Activated CD8-positive, alpha-beta memory T cell treated with anti-CD3 and anti-CD28 coated beads, Interleukin-2, amount 50 U/mL, for 4 hours (primary cell): ENCODE measurements at regions not wholly inside any gene's neighbourhood (a gene's known extent, or its start where the extent isn't known, plus 50 kb on each side); places are given as distances from the start of the nearest gene placed in this dataset.
"Not testable (repeated sequence)": the region's sequence is repeated elsewhere in the genome, so short reads cannot be mapped to it uniquely, and the experiment has no call there.

ENCODE experiments used
- DNase-seq: peaks from one replicate; pipeline ENCODE4 v3.0.0-alpha.2; 2020

GRCh38 chr5:177941386-177941785 is 54.7 kb downstream of the PROP1 start:
- DNase-seq = not testable (repeated sequence)

DNA sequence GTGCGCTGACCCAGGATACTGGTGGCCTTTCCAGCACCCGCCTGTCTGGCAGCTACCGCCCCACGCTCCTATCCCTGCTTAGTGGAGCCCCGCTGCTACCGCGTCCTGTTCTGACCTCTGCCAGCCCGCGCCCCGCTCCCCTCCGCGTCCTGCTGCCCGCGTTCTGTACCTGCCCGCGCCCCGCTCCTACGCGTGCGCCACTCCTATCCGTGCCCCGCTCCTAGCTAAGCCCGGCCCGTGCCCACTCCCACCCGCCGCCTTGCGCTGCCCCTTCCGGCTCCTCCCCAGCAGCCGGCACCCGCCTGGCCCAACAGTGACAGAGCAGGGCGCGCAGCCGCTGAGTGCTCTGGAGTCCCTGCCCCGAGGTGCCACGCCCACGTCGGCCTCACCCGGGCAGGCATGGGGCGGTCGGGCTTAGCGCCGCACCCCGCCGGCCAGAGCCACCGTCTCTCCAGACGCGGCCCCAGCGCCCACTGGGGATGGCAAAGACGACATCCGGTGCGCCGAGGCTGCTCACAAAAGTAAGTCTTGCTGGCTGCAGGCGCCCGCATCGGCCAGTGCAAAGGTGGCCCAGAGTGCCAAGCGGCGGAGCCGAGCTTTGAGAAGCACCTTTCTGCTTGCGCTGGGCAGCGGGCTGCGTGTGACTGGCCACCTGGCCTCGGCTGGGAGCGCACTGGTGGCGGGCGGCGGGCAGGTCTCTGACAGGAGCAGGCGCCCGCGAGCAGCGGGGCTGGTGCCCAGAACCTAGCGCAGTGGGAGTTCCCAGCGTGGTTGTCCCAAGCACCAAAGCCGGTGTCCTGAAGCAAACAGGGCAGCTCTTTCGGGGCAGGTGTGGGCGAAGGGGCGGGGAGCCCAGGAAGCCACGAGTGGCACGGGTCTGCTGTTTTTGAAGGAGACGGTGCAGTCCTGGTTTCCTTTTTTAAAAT is 56.5 kb downstream of the PROP1 start:
- DNase-seq = not testable (repeated sequence)

DNA sequence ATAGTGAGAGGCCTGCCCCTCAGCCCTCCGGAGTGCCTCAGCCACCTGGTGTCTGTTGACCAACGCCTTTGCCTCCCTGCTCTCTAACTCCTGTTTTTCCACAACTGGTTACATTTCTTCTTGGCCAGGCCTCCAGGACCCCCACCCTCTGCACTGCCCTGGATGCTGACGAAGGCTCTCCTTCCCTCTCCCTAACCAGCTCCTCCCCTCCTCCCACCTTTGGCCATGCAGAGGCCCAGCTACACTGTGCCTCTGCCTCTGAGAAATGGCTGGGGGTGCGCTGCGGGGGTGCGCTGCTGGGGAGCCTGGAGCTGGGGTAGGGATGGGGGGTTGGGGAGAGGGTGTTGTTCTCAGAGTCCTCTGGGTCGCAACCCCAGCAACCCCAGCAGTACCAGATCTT is 57.3 kb downstream of the PROP1 start:
- DNase-seq = not testable (repeated sequence)

DNA sequence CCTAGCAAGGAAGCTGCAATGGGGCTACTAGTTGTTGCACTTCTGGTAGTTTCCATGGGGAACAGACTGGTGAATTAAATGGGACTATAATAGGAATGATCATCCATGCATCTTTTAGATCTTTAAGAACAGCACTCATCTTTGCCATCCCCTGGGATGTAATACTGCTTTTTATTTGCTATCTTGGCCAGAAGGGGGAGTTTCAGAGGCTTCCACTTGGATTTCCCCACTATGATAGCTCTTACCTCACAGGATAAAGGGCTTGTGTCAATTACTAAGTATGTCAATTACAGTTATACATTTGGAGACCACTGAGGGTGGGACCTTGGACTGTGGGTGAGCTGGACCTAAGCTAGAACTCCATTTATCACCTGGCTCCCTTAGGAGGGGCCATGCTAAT is 61.8 kb downstream of the PROP1 start:
- not testable (repeated sequence) for DNase-seq

DNA sequence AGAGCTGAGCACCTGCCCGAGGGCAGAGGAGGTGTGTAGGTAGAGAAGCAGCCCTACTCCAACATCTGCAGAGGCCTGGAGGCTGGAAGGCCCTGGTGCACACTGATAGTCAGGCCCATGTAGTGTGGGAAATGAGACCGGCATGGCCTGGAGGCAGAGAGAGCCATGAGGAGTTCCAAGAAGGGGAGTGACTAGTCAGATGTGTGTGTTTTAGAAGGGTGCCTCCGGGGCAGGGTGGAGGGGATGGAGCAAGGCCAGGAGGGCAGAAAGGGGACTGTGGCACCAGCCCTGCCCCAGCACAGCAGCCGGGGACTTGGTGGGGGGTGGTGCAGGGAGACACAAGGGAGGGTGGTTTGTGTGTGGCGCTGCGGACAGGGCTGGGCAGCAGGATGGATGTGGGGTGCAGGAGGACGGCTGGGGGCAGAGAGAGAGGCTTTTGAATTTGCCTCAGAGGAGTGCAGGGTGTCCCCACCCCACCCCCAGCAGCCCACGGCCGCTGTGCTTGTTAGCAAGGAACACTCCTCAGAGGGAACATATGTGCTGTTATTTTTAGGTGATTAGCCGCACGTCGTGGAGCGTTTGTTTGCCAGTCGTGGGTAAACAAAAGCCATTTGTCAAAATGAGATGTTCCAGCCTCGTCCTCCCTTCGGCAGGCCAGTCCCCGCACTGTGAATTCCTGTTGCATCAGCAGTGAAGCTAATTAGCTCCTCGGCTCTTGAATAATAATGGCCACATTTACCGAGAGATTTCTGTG is 65.6 kb downstream of the PROP1 start:
- not testable (repeated sequence) for DNase-seq

DNA sequence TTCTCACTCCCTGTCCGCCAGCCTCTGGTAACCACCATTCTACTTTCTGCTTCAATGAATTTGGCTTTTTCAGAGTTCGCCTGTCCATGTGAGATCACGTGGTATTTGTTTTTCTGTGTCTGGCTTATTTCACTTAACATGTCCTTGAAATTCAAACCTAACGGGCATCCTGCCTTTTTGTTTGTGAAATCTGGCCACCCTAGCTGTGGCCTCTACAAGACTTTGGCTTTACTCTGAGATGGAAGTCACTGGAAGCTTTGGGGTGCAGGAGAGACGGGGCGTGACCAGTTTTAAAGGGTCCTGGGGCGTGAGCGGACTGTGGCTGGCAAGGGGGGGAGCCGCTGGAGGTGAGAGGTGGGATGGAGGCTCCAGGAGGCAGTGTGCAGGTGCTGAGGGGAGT is 66.4 kb downstream of the PROP1 start:
- DNase-seq = not testable (repeated sequence)

GRCh38 chr5:177927500-177927899 is 68.5 kb downstream of the PROP1 start:
- DNase-seq = not testable (repeated sequence)

- not testable (repeated sequence) for DNase-seq
Observed at GRCh38 chr5:177924577-177924976, 71.5 kb downstream of the PROP1 start.

- DNase-seq = not testable (repeated sequence)
Observed at GRCh38 chr5:177923837-177924236, 72.2 kb downstream of the PROP1 start.

DNA sequence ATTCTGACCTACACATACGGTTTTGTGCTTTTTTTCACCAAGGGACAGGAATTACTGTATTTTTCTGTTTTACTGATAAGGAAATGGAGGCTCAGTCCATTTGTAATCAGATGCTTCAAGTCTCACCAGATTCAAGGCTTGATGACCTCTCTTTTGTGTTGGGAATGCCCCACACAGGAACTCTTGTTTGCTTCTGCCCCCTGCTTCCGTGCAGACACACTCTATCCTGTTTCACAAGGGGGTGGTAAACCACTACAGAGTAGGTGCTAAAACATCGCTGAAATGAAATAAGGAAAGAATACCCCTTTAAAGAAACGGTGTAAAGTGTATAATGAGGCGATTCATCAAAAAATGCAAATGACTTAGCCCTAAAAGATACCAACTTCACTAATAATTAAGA is 72.9 kb downstream of the PROP1 start:
- DNase-seq = not testable (repeated sequence)

- not testable (repeated sequence) for DNase-seq
Observed at GRCh38 chr5:177909261-177909660, 86.8 kb downstream of the PROP1 start.

DNA sequence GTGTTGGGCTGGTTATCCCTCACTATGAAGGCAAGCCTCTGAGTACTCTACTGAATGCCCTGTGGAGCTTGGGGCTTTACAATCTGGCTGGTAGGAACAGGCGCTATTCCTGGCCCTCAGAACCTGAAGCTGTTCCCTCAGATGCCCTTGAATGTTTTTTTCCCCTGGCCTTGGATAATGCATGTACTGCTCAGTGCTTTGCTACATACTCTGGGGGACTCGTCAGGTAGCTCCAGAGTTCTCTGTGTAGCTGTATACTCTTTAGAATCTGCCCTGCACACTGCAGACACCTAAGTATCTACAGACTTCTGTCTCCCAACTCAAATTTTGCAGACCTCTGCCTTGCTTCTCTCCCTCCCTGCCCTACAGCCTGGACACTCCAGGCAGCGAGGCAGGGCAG is 93.2 kb downstream of the PROP1 start:
- not testable (repeated sequence) for DNase-seq

GRCh38 chr5:177900066-177900465 is 96.0 kb downstream of the PROP1 start:
- not testable (repeated sequence) for DNase-seq

DNA sequence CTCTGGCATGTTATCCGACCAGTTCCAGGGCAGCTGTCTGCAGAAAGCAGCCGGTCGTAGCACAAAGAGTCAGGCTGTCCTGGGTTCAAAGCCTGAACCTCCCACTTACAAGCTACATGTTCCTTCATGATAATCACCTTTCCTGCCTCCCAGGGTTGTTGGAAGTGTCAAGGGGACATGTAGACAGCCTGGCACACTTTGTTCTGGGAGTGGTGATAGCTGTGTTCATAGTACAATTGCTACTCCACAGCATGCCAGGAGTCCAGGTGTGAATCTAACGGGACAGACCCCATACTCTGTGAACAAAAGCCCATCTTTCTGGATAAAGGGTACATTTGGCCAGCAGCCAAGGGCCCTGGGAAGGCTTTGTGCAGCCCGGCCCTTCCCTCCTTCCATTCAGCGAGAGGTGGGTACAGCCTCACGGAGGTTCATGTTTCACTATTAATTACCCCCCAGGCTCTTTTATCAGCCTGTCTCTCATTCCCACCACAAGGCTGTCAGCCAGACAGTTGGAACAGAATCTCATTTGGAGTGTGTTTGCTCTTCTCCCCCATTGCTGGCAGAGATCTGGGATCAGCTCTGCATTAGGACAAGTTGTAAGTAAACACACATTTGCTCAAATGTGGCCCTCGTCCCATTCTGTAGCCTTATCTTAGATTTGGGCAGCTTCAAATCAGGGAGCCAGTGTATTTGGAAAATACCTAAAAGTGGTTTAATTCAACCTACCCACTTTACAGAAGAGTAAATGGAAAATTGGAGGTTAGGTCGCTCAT is 101.2 kb downstream of the PROP1 start:
- not testable (repeated sequence) for DNase-seq

GRCh38 chr5:177892357-177892665 is 103.7 kb downstream of the PROP1 start:
- not testable (repeated sequence) for DNase-seq

GRCh38 chr5:177891547-177892356 is 104.3 kb downstream of the PROP1 start:
- peak; percentile 20 for DNase-seq

DNA sequence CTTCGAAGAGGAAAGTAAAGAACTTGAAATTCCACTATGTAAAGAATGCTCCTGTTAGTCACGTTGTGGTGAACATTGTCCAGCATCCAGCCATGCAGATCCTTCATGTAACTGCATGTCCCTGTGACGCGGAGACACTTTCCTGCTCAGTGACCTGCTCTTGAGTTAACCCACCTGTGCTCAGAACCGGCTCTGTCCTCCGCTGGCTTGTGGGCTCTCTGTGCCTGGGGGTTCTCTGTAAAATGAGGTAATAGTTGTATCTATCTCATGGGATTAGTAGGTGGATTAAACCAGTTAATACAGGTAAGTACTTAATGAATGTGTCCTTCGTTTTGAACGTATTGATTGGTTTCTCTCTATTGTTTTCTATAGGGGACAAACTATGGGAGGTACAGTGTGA is 100.6 kb upstream of the FAM153A start:
- DNase-seq = not testable (repeated sequence)

DNA sequence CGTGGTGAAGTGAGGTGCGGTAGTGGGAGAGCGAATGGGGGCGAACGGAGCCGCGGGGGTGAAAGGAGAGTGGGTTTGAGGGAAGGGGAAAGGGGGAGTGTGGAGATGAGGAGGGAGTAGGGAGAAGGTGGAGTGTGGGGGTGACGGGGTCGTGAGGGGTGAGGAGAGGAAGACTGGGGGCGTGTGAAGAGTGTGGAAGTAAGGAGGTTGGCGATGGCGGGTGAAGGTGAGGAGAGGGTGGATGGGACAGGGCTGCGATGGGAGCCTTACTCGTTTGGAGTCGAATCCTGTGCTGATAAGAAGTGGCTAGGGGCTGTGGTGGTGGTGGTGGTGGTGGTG is 93.2 kb upstream of the FAM153A start:
- DNase-seq = not testable (repeated sequence)

DNA sequence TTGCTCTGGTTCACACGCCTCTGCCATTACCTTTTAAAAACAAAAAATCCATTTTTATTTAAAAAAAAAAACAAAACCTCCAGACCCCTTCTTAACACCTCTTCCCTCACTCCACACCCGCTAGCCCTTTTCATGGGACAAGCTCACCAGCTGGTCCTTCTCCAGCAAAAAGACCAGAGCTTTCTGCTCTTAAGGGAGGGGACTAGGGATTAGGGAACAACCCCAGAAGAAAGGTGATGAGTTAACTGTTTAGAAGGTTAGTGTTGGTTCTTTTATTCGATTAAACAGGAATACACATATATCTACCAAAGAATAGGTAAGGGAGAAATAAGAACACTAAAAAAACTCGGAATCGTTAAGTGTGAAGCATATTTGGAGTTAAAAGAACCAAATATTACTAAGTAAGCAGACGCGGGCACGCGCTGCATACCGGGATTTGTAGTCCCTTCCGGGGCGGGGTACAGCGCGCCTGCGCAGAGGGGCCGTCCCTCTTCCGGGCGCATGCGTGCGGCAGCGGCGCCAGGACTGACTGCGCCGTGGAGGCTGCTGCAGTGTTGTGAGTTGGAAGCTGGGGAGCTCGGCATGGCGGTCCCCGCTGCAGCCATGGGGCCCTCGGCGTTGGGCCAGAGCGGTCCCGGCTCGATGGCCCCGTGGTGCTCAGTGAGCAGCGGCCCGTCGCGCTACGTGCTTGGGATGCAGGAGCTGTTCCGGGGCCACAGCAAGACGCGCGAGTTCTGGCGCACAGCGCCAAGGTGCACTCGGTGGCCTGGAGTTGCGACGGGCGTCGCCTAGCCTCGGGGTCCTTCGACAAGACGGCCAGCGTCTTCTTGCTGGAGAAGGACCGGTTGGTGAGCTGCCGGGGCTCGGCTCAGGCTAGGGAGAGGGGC is 92.6 kb upstream of the FAM153A start:
- not testable (repeated sequence) for DNase-seq

- DNase-seq = not testable (repeated sequence)
Observed at GRCh38 chr5:177863822-177864446, 81.2 kb upstream of the FAM153A start.
